Head of caudate nucleus (tissue), 42 donors: ENCODE measurements at regions not wholly inside any gene's neighbourhood (a gene's known extent, or its start where the extent isn't known, plus 50 kb on each side); places are given as distances from the start of the nearest gene placed in this dataset.
"Not testable (repeated sequence)": the region's sequence is repeated elsewhere in the genome, so short reads cannot be mapped to it uniquely, and the experiment has no call there.

Source experiments
- DNase-seq, 42 donors: peaks; one replicate each; pipeline versions ENCODE4 v3.0.0 to v3.0.0-alpha.2; 2020 to 2021; ENCODE audit warnings: mixed read lengths in 7 of 42
- intact Hi-C: fragments of 100-400 bp; cut with DNase I; formaldehyde crosslinking; loops from one replicate; pipeline ENCODE4 v1.15.0; 2022

DNA sequence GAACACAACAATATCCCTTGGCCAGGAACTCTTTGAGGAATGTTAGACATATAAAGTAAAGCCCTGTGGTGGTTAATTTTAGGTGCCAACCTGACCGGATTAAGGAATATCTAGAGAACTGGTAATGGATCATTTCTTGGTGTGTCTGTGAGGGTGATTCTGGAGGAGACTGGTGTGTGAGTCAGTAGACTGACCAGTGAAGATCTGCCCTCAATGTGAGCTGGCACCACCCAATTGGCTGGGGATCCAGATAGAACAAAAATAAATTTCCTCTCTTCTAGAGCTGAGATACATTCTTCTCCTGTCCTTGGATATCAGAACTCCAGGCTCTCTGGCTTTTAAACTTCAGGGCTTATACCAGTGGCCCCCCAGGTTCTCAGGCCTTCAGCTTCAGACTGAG, 56.2 kb upstream of the TNPO1 start:
- intact Hi-C loops = no loop called here
- DNase-seq = no peak

DNA sequence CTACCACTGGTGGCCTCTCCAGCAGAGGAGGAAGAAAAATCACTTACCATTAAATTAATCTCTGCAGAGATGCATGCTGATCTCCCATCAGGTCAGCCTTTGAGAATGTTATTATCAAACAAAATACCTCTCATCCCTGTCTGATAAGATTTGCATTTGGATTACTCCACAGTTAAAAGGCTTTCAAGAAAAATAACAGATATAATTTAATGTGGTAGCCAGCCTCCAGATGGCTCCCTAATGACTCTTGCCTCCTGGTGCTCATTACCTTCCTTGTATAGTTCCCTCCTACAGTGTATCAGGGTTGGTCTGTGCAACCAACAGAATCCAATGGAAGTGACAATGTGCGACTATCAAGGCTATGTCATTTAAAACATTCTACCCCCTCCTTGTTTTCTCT, 63.6 kb upstream of the TNPO1 start:
- intact Hi-C loops = no loop called here

DNA sequence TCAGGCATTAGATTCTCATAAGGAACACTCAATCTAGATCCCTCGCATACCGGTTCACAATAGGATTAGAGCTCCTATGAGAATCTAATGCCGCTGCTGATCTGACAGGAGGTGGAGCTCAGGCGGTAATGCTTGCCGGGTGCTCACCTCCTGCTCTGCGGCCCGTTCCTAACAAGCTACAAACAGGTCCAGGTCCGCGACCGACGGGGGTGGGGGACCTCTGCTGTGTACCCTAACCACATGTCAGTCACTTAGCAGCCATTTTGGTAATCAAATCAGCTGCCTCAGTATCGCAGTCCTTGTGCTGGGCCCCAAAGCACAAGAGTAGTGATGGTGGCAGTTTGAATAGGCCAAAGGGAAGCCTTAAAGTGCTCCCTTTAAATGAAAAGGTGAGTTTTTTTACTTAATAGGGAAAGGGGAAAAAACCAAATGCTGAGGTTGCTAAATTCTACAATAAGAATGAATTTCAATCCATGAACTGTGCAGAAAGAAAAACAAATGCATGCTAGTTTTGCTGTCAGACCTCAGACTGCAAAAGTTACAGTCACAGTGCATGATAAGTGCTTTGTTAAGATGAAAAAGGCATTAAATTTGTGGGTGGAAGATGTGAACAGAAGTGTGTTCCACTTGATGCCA, 67.0 kb upstream of the TNPO1 start:
- no peak for DNase-seq
- intact Hi-C loops = no loop called here

More for the DNA sequence above, 63.6 kb upstream of the TNPO1 start:
- no peak for DNase-seq

DNA sequence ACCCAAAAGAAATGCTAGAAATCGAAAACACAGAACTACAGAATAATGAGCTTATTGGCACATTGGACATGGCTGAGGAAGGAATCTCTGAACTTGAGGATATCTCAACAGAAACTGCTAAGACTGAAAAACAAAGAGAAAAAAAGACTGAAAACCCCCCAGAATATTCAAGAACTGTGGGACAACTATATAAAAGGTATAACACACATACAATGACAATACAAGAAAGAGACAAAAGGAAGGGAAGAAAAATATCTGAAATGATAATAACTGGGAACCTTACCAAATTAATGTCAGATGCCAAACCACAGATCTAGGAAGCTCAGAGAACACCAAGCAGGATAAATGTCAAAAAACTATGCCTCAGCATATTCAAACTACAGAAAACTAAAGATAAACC, 68.6 kb upstream of the TNPO1 start:
- no peak for DNase-seq
- intact Hi-C loops = no loop called here

GRCh38 chr5:72746736-72747135, 69.7 kb upstream of the TNPO1 start:
- intact Hi-C loops = no loop called here
- no peak for DNase-seq

- intact Hi-C loops = no loop called here
- DNase-seq = no peak
These were observed 72.3 kb upstream of the TNPO1 start for GRCh38 chr5:72744136-72744535.

GRCh38 chr5:72741805-72742204, 74.7 kb upstream of the TNPO1 start:
- intact Hi-C loops = no loop called here

DNA sequence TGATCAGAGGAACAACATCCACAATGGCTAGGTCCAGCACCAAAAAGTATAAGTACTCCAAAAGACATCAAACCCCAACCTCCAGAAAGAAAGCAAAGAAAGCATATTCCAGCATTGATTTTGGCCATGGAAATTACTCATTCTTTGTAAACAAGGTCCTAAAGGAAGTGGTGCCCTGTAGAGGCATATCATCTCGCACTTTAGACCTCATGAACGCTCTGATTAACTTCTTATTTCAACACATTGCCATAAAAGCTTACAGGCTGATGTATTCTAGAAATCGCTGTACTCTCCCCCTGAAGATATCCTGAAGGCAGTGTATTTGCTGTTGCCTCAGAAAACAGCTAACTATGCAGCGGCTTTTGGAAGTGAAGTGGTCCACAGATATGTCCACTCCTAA, 82.7 kb upstream of the TNPO1 start:
- no peak for DNase-seq
- intact Hi-C loops = no loop called here

More at GRCh38 chr5:72741805-72742204, 74.7 kb upstream of the TNPO1 start:
- DNase-seq = no peak

DNA sequence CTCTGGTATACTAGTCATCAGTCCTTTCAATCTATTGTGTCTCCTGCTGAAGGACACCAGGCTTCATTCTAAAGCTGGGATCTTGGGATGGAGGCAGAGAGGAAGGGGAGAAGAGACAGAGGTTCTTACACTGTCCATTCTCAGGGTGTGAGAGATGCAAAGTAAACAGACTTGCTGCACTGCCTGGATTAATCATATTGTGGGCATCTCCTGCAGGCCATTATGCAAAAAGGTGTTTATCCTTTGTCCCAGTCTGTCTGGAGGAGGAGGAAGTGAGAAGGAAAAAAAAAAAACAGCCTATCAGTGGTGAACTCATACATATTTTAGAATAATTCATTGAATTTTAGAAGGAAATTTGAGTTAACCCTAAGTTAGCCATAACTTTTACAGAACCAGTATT, 92.9 kb upstream of the TNPO1 start:
- intact Hi-C loops = no loop called here
- no peak for DNase-seq

- intact Hi-C loops = no loop called here
- DNase-seq = no peak
These were observed 93.5 kb upstream of the TNPO1 start for GRCh38 chr5:72722792-72723452.

- intact Hi-C loops = no loop called here
- no peak for DNase-seq
These were observed 94.6 kb upstream of the TNPO1 start for GRCh38 chr5:72721844-72722243.

- DNase-seq = no peak
- intact Hi-C loops = no loop called here
These were observed 96.3 kb upstream of the TNPO1 start for GRCh38 chr5:72720205-72720604.

GRCh38 chr5:72711351-72711750, 105.1 kb upstream of the TNPO1 start:
- no peak for DNase-seq
- intact Hi-C loops = no loop called here

DNA sequence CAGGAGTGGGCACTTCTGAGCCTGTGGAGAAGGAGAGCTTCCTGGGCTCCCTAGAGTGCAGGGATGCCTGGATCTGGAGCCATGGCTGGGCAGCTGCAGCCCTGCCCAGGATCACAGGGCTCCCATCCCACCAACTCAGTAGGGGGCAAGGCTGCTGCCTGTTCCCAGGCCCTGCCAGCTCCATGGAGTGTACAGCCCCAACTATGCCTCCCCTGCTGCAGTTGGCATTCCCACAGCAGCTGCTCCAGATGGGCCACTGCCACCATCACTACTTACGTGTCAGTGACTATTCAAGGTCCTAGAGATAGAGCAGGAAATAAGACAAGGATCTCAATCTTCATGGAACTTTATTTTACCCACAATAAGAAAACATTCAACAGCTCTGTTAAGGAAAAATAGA, 107.1 kb upstream of the TNPO1 start:
- intact Hi-C loops = no loop called here
- no peak for DNase-seq

DNA sequence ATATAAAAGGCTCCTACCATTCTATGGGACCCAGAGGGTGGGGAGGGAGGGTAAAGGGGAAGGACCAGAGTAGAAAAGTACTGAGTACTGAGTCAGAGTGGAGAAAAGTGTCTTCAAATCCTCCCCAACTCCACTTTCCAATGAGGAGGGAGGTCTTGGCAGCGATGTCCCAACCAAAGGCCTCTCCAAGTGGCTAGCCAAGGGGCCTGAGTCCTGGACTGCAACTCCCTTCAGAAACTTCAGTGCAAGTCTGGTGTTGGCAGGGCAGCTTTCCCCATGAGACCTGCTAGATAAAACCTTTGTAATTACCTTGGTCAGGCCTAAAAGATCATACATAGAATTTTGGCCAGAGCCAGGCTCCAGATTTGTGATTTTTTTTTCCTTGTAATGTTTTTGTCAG, 111.3 kb upstream of the TNPO1 start:
- no peak for DNase-seq
- intact Hi-C loops = no loop called here

DNA sequence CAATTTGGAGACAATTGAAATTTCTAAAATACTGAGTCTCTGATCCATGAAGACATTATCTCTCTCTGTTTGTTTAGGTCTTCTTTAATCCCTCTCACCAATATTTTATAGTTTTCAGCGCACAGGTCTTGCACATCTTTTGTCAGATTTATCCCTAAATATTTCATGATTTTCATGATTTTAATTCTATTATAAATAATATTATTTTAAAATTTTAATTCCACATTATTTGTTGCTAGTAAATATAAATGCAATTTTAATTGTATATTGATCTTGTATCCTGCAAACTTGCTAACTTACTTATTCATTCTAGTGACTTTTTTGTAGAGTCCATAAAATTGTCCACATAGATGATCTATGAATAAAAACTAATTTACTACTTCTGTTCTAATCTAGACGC, 112.6 kb upstream of the TNPO1 start:
- intact Hi-C loops = no loop called here
- no peak for DNase-seq

DNA sequence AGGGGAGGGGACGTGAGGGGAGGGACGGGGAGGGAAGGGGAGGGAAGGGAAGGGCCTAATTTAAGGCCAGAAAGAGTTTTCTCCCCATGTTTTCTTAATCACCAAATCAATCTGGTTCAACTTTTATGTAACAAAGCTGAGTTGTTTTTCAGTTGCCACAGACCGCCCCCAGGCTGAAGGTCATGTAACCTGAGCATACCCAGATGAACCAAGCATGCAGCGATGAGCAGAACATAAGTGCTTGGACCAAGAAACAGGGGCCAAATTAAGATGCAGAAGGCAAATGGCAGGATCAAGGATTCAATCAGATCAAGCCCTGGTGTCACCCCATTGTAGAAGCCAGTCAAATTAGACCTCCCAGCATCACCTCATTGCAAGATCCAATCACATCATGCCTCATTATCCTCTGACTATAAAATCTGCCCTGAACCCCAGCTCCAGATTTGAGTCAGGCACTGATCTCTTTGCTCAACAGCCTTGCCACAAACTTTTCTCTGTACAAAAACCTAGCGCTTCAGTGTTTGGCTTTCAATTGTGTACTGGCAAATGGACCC, 113.5 kb upstream of the TNPO1 start:
- no peak for DNase-seq
- intact Hi-C loops = no loop called here

DNA sequence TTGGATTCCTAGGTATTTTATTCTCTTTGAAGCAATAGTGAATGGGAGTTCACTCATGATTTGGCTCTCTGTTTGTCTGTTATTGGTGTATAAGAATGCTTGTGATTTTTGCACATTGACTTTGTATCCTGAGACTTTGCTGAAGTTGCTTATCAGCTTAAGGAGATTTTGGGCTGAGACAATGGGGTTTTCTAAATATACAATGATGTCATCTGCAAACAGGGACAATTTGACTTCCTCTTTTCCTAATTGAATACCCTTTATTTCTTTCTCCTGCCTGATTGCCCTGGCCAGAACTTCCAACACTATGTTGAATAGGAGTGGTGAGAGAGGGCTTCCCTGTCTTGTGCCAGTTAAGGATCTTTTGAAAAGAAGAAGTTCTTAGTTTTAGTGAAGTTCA, 114.4 kb upstream of the TNPO1 start:
- DNase-seq, intact Hi-C loops: not testable (repeated sequence)

- intact Hi-C loops = no loop called here
These were observed 118.0 kb upstream of the TNPO1 start for GRCh38 chr5:72698481-72698880.

GRCh38 chr5:72697622-72698021, 118.8 kb upstream of the TNPO1 start:
- no peak for DNase-seq
- intact Hi-C loops = no loop called here

More at GRCh38 chr5:72698481-72698880, 118.0 kb upstream of the TNPO1 start:
- no peak for DNase-seq

DNA sequence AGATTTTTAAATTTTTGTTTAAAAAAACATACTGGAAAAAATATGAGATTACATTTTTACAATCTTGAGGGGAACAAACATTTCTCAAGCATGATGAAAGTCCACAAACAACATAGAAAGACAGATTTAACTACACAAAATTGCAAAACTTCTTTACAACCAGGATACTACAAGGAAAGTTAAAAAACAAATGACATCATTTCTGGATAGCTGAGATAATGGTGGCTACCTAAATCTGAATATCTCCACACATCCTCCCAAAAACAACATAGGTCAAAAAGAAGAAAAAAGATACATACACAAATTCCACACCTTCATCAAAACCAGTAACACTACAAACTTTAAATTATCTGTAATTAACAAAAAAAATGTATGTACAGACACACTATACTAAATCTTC, 120.8 kb upstream of the TNPO1 start:
- DNase-seq = no peak
- intact Hi-C loops = no loop called here
